Thyroid gland (tissue), 4 donors: ENCODE measurements at regions not wholly inside any gene's neighbourhood (a gene's known extent, or its start where the extent isn't known, plus 50 kb on each side); places are given as distances from the start of the nearest gene placed in this dataset.

Source experiments
- DNase-seq, 2 donors: peaks; one replicate each; pipeline ENCODE4 v3.0.0-alpha.2; 2019
- H3K27ac ChIP-seq, 3 donors: fragments of 200-600 bp; sonication (generic); 1 replicate in 2 of 3; 2 replicates in 1 of 3; pipeline ENCODE4 v1.5.1; 2016 to 2019; ENCODE audit warnings: mild to moderate bottlenecking in 1 of 3, moderate library complexity in 1 of 3
- H3K27me3 ChIP-seq: fragments of 200-600 bp; sonication (generic); one replicate; pipeline ENCODE4 v1.5.1; 2019
- H3K36me3 ChIP-seq, 2 donors: fragments of 200-600 bp; sonication (generic); one replicate each; pipeline ENCODE4 v1.5.1; 2016 to 2019
- H3K4me1 ChIP-seq, 2 donors: fragments of 200-600 bp; sonication (generic); one replicate each; pipeline ENCODE4 v1.5.1; 2017 to 2019
- H3K4me3 ChIP-seq, 3 donors: fragments of 200-600 bp; sonication (generic); replicated peaks in 1 of 3; 1 replicate in 2 of 3; 2 replicates in 1 of 3; pipeline ENCODE4 v1.5.1; 2016; ENCODE audit warnings: mild to moderate bottlenecking in 1 of 3
- H3K9me3 ChIP-seq: fragments of 200-600 bp; sonication (generic); one replicate; pipeline ENCODE4 v1.5.1; 2017
- POLR2A ChIP-seq, 2 donors: fragments of 450-650 bp; IDR thresholded peaks; one replicate each; pipeline ENCODE4 v1.6.1; 2017; ENCODE audit warnings: antibody characterized with exemption in 2 of 2, mild to moderate bottlenecking in 2 of 2, moderate library complexity in 1 of 2
- WGBS, 2 donors: methylation state at CpG; one replicate each; pipeline ENCODE4 v1.1.5; 2017; 5-methylcytosine and 5-hydroxymethylcytosine counted together
- intact Hi-C: fragments of 100-400 bp; cut with DNase I; formaldehyde crosslinking; loops from one replicate; pipeline ENCODE4 v1.15.1; 2023
- TF ChIP-seq, protein P1 (sequence below), 6 experiments: fragments of 200-600 bp in 3 of 6; fragments of 450-650 bp in 3 of 6; sonication (generic) in 3 of 6; IDR thresholded peaks; one replicate each; pipeline ENCODE4 v1.5.1; 2016 to 2019; ENCODE audit warnings: antibody characterized with exemption in 6 of 6, mild to moderate bottlenecking in 2 of 6, inconsistent platforms in 1 of 6, moderate library complexity in 1 of 6

DNA sequence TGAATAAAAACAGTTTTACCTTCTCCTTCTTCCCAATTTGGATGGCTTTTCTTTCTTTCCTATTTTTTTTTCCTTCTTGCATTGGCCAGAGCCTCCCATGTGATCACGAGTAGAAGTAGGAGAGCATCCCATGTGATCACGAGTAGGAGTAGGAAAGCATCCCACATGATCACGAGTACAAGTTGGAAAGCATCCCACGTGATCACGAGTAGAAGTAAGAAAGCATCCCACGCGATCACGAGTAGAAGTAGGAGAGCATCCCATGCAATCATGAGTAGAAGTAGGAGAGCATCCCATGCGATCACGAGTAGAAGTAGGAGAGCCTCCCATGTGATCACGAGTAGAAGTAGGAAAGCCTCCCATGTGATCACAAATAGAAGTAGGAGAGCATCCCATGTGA is 218.6 kb downstream of the DLL1 start:
- TF ChIP-seq POLR2A (IDR thresholded peaks at IDR 0.05): no peak
- TF ChIP-seq, protein P1, sequence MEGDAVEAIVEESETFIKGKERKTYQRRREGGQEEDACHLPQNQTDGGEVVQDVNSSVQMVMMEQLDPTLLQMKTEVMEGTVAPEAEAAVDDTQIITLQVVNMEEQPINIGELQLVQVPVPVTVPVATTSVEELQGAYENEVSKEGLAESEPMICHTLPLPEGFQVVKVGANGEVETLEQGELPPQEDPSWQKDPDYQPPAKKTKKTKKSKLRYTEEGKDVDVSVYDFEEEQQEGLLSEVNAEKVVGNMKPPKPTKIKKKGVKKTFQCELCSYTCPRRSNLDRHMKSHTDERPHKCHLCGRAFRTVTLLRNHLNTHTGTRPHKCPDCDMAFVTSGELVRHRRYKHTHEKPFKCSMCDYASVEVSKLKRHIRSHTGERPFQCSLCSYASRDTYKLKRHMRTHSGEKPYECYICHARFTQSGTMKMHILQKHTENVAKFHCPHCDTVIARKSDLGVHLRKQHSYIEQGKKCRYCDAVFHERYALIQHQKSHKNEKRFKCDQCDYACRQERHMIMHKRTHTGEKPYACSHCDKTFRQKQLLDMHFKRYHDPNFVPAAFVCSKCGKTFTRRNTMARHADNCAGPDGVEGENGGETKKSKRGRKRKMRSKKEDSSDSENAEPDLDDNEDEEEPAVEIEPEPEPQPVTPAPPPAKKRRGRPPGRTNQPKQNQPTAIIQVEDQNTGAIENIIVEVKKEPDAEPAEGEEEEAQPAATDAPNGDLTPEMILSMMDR (IDR thresholded peaks at IDR 0.05): no peak
- Histone ChIP-seq H3K36me3 (no peaks in the 10 kb centered on the region), H3K4me3 (no peak overlapping the region), H3K4me1 (no peaks in the 10 kb centered on the region), H3K9me3 (no peaks in the 10 kb centered on the region), H3K27me3 (no peaks in the 10 kb centered on the region), H3K27ac (no peak overlapping the region)
- WGBS, 2 donors: 87 to 88% methylated on average over 11 of the region's 11 CpGs
- no peak for DNase-seq
- intact Hi-C loops: no loop called here

DNA sequence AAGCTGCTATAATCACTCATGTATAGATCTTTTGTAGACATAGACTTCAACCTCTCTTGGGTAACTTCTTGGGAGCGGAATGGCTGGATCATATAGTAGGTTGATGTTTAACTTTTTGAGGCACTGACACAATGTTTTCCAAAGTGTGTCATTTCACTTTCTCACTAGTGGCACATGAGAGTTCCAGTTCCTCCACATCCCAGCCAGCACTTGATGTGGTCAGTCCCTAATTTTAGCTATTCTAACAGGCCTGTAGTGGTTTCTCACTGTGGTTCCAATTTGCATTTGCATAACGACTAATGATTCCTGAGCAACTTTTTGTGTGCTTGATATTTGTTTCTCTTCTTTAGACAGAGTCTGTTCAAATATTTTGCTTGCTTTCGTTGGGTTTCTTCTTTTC is 221.3 kb downstream of the DLL1 start:
- DNase-seq: no peak

DNA sequence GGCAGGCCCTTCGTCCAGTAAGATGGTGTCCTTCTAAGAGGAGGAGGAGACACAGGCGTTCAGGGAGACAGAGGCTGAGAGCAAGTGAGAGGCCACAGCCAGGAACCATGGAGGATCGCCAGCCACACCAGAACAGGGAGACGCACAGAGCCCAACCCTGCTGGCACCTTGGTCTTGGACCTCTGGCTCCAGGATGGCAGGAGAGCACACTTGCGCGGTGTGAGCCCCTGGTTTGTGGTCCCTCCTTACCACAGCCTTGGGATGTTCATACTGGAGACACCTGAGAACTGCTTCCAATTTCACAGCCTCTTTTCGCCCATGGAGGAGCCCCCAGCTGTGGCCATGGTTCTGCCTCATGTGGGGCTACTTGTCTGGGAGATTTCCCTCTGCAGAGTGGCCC is 222.4 kb downstream of the DLL1 start:
- DNase-seq: no peak
- no peaks in the 10 kb centered on the region for H3K36me3 ChIP-seq
- 85 to 96% methylated on average over 5 to 7 of the region's 7 CpGs for WGBS, 2 donors
- H3K9me3 ChIP-seq: no peaks in the 10 kb centered on the region
- TF ChIP-seq POLR2A (IDR thresholded peaks at IDR 0.05): no peak
- TF ChIP-seq, protein P1 (IDR thresholded peaks at IDR 0.05): no peak
- no peaks in the 10 kb centered on the region for H3K27me3 ChIP-seq
- H3K4me3 ChIP-seq: no peak overlapping the region
- H3K27ac ChIP-seq: no peak overlapping the region
- intact Hi-C loops: no loop called here
- H3K4me1 ChIP-seq: no peaks in the 10 kb centered on the region

More for the DNA sequence above, 221.3 kb downstream of the DLL1 start:
- H3K4me1 ChIP-seq: no peaks in the 10 kb centered on the region
- TF ChIP-seq, protein P1 (IDR thresholded peaks at IDR 0.05): no peak
- no peak for TF ChIP-seq POLR2A (IDR thresholded peaks at IDR 0.05)
- H3K4me3 ChIP-seq: no peak overlapping the region
- H3K9me3 ChIP-seq: no peaks in the 10 kb centered on the region
- H3K36me3 ChIP-seq: no peaks in the 10 kb centered on the region
- 80 to 87% methylated on average over 3 of the region's 3 CpGs for WGBS, 2 donors
- intact Hi-C loops: no loop called here
- no peak overlapping the region for H3K27ac ChIP-seq
- H3K27me3 ChIP-seq: no peaks in the 10 kb centered on the region

DNA sequence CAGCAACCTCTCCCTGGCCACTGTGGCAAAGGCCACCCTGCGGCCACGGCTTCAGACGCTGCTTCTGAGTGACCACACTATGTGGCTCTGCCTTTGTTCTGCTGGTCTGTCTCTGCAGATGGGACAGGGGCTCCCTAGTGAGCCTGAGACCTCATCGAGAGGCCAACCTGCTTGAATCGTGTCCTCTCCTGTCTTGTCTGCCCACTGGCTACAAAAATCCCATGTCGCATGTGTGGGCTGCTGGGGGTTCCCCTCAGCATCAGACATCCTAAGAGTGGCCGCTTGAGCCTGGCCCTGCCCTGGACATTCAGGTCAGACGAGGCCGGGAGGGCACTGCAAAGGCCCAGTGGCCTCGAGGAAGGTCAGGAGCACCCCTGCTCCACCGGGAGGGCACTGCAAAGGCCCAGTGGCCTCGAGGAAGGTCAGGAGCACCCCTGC is 222.9 kb downstream of the DLL1 start:
- no peaks in the 10 kb centered on the region for H3K36me3 ChIP-seq
- no peak overlapping the region for H3K4me3 ChIP-seq
- no peaks in the 10 kb centered on the region for H3K27me3 ChIP-seq
- no peak overlapping the region for H3K27ac ChIP-seq
- TF ChIP-seq POLR2A (IDR thresholded peaks at IDR 0.05): no peak
- TF ChIP-seq, protein P1 (IDR thresholded peaks at IDR 0.05): no peak
- intact Hi-C loops: no loop called here
- no peaks in the 10 kb centered on the region for H3K9me3 ChIP-seq
- H3K4me1 ChIP-seq: no peaks in the 10 kb centered on the region
- 85% methylated on average over 8 to 12 of the region's 12 CpGs for WGBS, 2 donors
- no peak for DNase-seq

DNA sequence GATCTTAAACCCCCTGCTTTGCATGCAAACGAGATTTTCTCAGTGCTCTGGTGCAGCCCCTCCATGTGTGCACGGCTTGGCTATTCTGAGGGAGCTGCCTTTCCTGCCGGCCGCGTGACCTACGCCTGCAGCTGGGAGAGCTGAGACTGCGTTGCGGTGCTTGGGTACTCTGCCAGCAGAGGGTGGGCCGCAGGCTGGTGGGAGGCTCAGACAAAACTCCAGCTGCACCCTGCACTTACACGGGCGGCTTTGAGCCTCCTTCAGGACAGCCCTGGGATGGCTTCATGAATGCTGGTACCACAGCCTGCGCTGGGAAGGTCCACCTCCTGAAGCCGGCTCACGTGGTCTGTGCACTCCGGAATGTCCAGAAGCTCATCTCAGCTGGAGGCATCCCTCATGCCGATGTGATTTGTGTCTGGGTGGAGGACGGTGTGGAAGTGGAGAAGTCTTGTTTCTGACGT is 223.7 kb downstream of the DLL1 start:
- no peak for DNase-seq
- intact Hi-C loops: no loop called here
- H3K36me3 ChIP-seq: no peaks in the 10 kb centered on the region
- H3K9me3 ChIP-seq: no peaks in the 10 kb centered on the region
- H3K27me3 ChIP-seq: no peaks in the 10 kb centered on the region
- H3K27ac ChIP-seq: no peak overlapping the region
- TF ChIP-seq POLR2A (IDR thresholded peaks at IDR 0.05): no peak
- TF ChIP-seq, protein P1 (IDR thresholded peaks at IDR 0.05): no peak
- H3K4me3 ChIP-seq: no peak overlapping the region
- WGBS, 2 donors: 56 to 71% methylated on average over 15 to 16 of the region's 18 CpGs
- H3K4me1 ChIP-seq: no peaks in the 10 kb centered on the region
